NT2/D1 (cell line): ENCODE measurements at regions not wholly inside any gene's neighbourhood (a gene's known extent, or its start where the extent isn't known, plus 50 kb on each side); places are given as distances from the start of the nearest gene placed in this dataset.

Experiments
- DNase-seq: peaks from one replicate; pipeline ENCODE4 v3.0.0-alpha.2; 2011; ENCODE audit warnings: low read depth, low spot score
- H3K27me3 ChIP-seq: 2 replicates; pipeline ENCODE4 v1.6.0; 2011; ENCODE audit warnings: mild to moderate bottlenecking; ENCODE audit not compliant: insufficient read length, insufficient read depth
- H3K36me3 ChIP-seq: 2 replicates; pipeline ENCODE4 v1.6.1; 2011; ENCODE audit warnings: mild to moderate bottlenecking, low read length, mixed read lengths; ENCODE audit not compliant: insufficient read depth, insufficient read length
- H3K4me1 ChIP-seq: 2 replicates; pipeline ENCODE4 v1.5.1; 2011; ENCODE audit not compliant: insufficient read depth, insufficient read length
- H3K4me3 ChIP-seq: 2 replicates; pipeline ENCODE4 v1.5.1; 2011; ENCODE audit warnings: low read depth; ENCODE audit not compliant: insufficient read length
- H3K9ac ChIP-seq: 2 replicates; pipeline ENCODE4 v1.6.0; 2011; ENCODE audit warnings: low read depth; ENCODE audit not compliant: insufficient read length
- H3K9me3 ChIP-seq: 2 replicates; pipeline ENCODE4 v1.5.1; 2011; ENCODE audit warnings: mild to moderate bottlenecking, low read length; ENCODE audit not compliant: insufficient read depth
- SUZ12 ChIP-seq: IDR thresholded peaks from 2 replicates; pipeline ENCODE4 v1.6.1; 2011; ENCODE audit not compliant: insufficient read length, insufficient read depth; ENCODE audit errors: extremely low read depth
- YY1 ChIP-seq: IDR thresholded peaks from 2 replicates; pipeline ENCODE4 v1.6.1; 2011; ENCODE audit not compliant: insufficient read length, insufficient read depth
- ZNF274 ChIP-seq: IDR thresholded peaks from 2 replicates; pipeline ENCODE4 v1.6.1; 2011; ENCODE audit warnings: mild to moderate bottlenecking, low read depth, low read length

DNA sequence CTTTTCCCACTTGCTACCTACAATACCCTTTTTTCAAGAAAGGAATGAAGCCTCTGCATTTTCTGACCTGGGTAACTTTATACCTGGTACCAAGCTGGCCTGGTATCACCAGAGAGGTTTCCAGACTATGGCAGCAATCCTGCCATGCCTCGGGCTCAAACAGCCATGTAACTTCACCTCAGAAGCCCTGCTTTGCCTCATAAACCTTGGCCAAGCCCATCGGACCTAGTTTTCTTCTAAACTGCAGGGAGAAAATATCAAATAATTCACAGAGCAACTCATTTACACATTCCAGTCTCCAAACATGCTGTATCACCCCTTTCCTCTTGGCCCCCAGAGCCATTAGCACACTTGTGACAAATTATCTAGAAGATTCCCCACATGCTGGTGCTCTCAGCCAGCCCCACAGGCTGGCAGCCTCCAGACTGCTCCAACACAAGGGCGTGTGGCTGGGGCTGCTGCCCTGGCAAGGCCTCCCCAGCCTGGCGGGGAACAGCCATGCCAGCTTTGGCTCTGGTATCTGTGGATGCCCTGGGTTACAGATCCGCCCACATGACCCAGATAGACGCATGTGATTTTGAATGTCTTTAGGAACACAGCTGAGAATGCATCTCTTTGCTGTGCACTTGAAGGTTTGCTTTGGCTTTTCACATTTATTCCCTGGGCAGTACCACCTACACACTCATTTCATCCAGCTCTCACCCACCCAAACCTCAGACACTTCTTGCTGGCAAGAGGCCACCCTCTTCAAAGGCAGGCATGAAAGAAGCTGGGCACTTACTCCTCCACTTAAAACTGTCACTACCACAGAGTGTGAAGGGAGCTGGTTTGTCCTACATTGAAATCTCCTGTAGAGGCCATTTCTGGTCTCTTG is 70.0 kb upstream of the BCAR3 start:
- Histone ChIP-seq H3K4me1 (no peaks in the 10 kb centered on the region), H3K9ac (no peak overlapping the region), H3K4me3 (no peak overlapping the region), H3K9me3 (peaks cover 12% of the 10 kb centered on the region), H3K27me3 (no peaks in the 10 kb centered on the region), H3K36me3 (no peaks in the 10 kb centered on the region)
- TF ChIP-seq SUZ12 = no peak
- no peak for TF ChIP-seq YY1
- TF ChIP-seq ZNF274 = no peak
- DNase-seq = no peak

DNA sequence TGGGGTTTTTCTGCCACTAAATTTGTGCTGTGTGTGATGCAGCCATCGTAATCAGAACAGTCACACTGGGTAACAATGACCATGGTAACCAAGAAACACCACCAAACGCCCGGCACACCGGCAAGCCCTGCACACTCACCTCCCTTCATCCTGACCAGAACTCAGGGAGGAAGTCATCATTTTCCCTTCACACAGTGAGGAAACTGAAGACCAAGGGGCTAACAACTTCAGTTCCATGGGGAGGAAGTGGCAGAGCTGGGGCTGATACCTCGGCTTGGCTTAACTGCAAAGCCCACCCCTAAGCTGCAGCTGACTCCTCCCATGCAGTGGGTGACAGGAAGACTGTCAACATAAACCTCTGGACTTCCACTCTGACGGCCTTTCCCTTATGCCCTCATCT is 69.3 kb upstream of the BCAR3 start:
- TF ChIP-seq YY1 (no peak), SUZ12 (no peak), ZNF274 (no peak)
- Histone ChIP-seq H3K36me3 (no peaks in the 10 kb centered on the region), H3K27me3 (no peaks in the 10 kb centered on the region), H3K4me3 (no peak overlapping the region), H3K9ac (no peak overlapping the region), H3K4me1 (no peaks in the 10 kb centered on the region), H3K9me3 (peaks cover 15% of the 10 kb centered on the region)
- DNase-seq = no peak

DNA sequence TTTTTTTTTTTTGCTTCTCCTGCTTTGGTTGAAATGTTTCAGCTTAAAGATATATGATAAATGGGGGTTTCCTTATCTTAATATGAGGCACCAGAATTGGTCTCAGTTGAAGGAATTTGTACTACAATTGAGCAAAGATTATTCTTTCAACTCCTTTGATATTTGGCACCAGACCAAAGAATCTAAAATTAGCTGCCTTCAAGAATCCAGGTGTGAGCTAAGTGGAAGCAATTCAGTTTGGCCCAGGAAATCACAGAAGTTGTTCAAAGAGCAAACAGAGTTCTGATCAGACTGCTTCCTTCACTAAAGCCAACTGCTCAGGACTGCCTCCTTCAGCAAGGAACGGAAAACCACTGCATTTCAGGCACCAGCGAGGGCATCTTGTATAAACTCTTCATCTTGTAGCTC is 68.3 kb upstream of the BCAR3 start:
- Histone ChIP-seq H3K36me3 (no peaks in the 10 kb centered on the region), H3K4me1 (no peaks in the 10 kb centered on the region), H3K27me3 (no peaks in the 10 kb centered on the region), H3K4me3 (no peak overlapping the region), H3K9me3 (peaks cover 15% of the 10 kb centered on the region), H3K9ac (no peak overlapping the region)
- DNase-seq = no peak
- no peak for TF ChIP-seq SUZ12
- TF ChIP-seq YY1 = no peak
- TF ChIP-seq ZNF274 = no peak

DNA sequence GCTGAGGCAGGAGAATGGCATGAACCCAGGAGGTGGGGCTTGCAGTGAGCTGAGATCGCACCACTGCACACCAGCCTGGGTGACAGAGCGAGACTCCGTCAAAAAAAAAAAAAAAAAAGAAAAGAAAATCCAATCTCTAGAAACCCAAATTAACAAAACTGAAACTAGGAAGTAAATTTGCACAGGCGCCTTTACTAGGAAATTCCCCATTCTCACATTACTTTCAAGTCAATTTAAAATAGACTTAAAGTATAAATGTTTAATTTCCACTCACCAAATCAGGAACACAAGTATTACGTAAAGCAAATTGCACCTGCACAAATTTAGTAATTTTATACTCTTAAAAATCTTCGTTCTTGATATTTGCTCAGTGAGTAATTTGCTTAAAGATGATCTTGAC is 67.8 kb upstream of the BCAR3 start:
- Histone ChIP-seq H3K27me3 (no peaks in the 10 kb centered on the region), H3K36me3 (no peaks in the 10 kb centered on the region), H3K4me3 (no peak overlapping the region), H3K9ac (no peak overlapping the region), H3K4me1 (no peaks in the 10 kb centered on the region), H3K9me3 (peaks cover 15% of the 10 kb centered on the region)
- TF ChIP-seq ZNF274 (no peak), YY1 (no peak), SUZ12 (no peak)
- DNase-seq = no peak

DNA sequence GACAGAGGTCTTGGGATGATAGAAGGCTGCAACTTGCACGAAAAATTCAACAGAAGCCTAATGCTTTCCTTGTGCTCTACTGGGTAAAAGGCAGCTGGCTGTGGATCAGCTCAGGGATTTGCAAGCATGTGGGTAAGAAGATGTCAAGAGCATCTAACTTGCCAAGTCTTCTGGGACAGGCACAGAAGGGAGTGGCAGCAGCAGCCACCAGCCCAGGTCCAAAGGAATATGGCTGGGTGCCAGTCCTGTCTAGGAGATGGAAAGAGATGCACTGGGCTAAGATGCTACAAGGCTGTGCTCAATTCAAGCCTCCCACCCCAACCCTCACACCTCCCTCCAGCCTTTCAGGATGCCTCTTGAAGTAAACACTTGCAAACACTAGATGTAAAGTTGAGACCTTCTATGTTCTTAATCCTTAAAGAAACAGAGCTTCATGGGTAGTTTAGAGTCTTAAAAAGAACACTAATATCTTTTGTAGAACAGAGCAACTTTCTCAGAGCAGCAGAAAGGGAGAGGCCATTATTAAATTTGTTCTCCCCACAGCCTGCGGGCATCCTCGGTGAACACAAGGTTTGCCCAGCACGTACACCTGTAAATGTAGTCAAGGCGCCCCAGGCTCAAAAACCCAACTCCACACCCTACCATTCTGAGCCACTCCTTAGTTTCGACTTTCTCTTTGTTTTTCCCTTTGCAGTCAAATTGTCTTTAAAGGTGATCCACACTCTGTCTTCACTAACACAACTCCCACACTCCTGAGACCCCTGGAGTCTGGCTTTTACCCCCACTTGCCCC is 64.6 kb upstream of the BCAR3 start:
- no peaks in the 10 kb centered on the region for H3K27me3 ChIP-seq
- TF ChIP-seq ZNF274 = no peak
- TF ChIP-seq YY1 = no peak
- TF ChIP-seq SUZ12 = no peak
- no peaks in the 10 kb centered on the region for H3K4me1 ChIP-seq
- H3K36me3 ChIP-seq = no peaks in the 10 kb centered on the region
- no peak overlapping the region for H3K9ac ChIP-seq
- no peak overlapping the region for H3K4me3 ChIP-seq
- peaks cover 15% of the 10 kb centered on the region for H3K9me3 ChIP-seq
- DNase-seq = no peak

DNA sequence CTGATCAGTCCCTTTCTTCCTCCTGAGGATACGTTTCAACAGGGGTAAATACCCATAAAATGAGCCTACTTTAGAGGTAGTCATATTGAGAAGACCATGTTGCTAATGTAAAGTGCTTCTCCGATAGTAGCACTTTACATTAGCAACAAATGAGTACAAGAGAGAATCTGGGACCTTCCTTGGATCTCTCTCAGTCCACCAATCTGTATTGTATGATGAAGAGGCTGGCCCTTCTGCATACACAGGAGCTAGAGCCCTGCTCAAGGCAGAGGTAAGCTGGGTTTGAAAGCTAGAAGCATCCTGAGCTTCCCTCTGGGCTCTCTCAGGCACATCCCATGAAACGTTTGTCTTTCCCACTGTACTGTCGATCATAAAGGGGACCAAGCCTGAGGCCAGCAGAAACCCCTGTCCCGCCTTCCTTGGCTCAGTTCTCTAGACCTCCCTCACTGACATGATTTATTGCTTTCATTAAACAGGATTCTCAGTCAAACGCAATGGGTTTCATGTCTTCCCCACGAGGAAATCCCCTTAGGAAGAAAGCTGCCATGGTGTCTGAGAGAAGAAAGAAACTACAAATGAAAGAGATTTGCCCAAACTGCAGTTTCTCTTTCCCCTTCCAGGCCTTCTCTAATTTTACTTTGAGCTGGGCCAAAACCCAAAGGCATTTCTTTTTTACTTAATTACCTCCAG is 62.8 kb upstream of the BCAR3 start:
- Histone ChIP-seq H3K9me3 (peaks cover 15% of the 10 kb centered on the region), H3K27me3 (no peaks in the 10 kb centered on the region), H3K4me1 (peaks cover 3% of the 10 kb centered on the region), H3K36me3 (no peaks in the 10 kb centered on the region), H3K4me3 (no peak overlapping the region), H3K9ac (no peak overlapping the region)
- no peak for DNase-seq
- no peak for TF ChIP-seq YY1
- no peak for TF ChIP-seq ZNF274
- TF ChIP-seq SUZ12 = no peak

DNA sequence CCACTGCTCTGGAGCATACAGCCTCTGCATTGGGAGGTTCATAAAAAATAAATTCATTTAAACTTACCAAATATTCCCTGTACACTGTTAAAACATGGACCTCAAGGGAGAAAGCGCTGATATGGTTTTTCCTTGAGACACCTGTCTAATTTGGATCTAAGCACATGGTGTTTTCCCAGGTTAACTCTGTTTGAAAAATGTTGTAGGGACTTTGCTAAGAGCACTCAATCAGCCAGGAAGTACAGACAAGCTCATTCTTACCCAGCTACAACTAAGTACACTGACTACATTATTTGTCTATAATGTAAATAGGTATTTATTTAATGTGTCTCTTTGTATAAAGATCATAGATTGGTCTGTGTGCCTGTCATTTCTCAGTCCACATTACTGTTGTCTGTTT is 61.8 kb upstream of the BCAR3 start:
- H3K4me3 ChIP-seq = no peak overlapping the region
- peaks cover 15% of the 10 kb centered on the region for H3K9me3 ChIP-seq
- no peak overlapping the region for H3K9ac ChIP-seq
- H3K4me1 ChIP-seq = peaks cover 3% of the 10 kb centered on the region
- no peaks in the 10 kb centered on the region for H3K36me3 ChIP-seq
- DNase-seq = no peak
- H3K27me3 ChIP-seq = no peaks in the 10 kb centered on the region
- TF ChIP-seq ZNF274 (no peak), SUZ12 (no peak), YY1 (no peak)
